ENCODE measurements at regions not wholly inside any gene's neighbourhood (a gene's known extent, or its start where the extent isn't known, plus 50 kb on each side); places are given as distances from the start of the nearest gene placed in this dataset.

- Histone ChIP-seq H2AK5ac (ENCODE audit: low read depth, low read length) (no peak overlapping the region), H2AFZ (ENCODE audit: low read length) (no peak overlapping the region), H3K27ac (ENCODE audit: low read depth, low read length) (no peak overlapping the region), H2BK5ac (ENCODE audit: low read depth, low read length) (no peak overlapping the region), H3K4me1 (replicated peaks in 1 of 4; ENCODE audit: control insufficient read depth in 3 of 4, insufficient read depth in 4 of 4, low read length in 3 of 4) (no peaks in the 10 kb centered on the region), H3K27me3 (replicated peaks in 1 of 4; ENCODE audit: control insufficient read depth in 3 of 4, extremely low read depth in 1 of 4, insufficient read depth in 3 of 4, low read length in 3 of 4) (no peaks in the 10 kb centered on the region), H4K8ac (ENCODE audit: extremely low read depth, insufficient read depth, low read length) (no peak overlapping the region), H4K5ac (ENCODE audit: insufficient read length, low read depth, low read length) (no peak overlapping the region), H3K79me1 (ENCODE audit: low read depth, low read length) (no peaks in the 10 kb centered on the region), H3K9ac (replicated peaks in 1 of 4; ENCODE audit: extremely low read depth in 1 of 4, low read depth in 3 of 4, low read length in 3 of 4) (no peak overlapping the region), H2BK15ac (ENCODE audit: low read length) (no peak overlapping the region), H2BK120ac (replicated peaks; ENCODE audit: low read depth, low read length) (no peak overlapping the region), H3K56ac (replicated peaks; ENCODE audit: insufficient read length, low read depth, low read length) (no peak overlapping the region), H3K4ac (replicated peaks; ENCODE audit: insufficient read length, low read depth, low read length) (no peak overlapping the region), H2BK20ac (ENCODE audit: low read length) (no peak overlapping the region), H3K36me3 (ENCODE audit: control insufficient read depth in 2 of 4, insufficient read depth in 4 of 4, low read length in 3 of 4) (no peaks in the 10 kb centered on the region), H4K91ac (replicated peaks; ENCODE audit: insufficient read length, low read length) (no peak overlapping the region), H3K23ac (ENCODE audit: insufficient read length) (no peak overlapping the region), H3K79me2 (ENCODE audit: control insufficient read depth in 1 of 2, insufficient read depth in 2 of 2, low read length in 2 of 2) (no peaks in the 10 kb centered on the region), H3K4me3 (ENCODE audit: extremely low read depth in 1 of 4, insufficient read depth in 2 of 4, low read depth in 3 of 4, low read length in 4 of 4) (no peak overlapping the region), H3K14ac (ENCODE audit: insufficient read length) (no peak overlapping the region), H3K4me2 (ENCODE audit: insufficient read depth in 1 of 2, low read depth in 2 of 2, low read length in 2 of 2) (no peak overlapping the region), H3K9me3 (ENCODE audit: insufficient read depth in 2 of 2, low read depth in 1 of 2, low read length in 1 of 2) (peaks cover 28 to 84% of the 10 kb centered on the region in 2 experiments; a peak in 3 of 4 replicates), H3K18ac (ENCODE audit: extremely low read depth, low read length) (no peak overlapping the region), H3K23me2 (ENCODE audit: low read depth, low read length) (no peaks in the 10 kb centered on the region), H2BK12ac (ENCODE audit: low read depth, low read length) (no peak overlapping the region), H4K20me1 (replicated peaks in 1 of 2; ENCODE audit: control insufficient read depth in 1 of 2, insufficient read depth in 2 of 2, low read length in 2 of 2) (no peaks in the 10 kb centered on the region)
- CTCF ChIA-PET (ENCODE audit: partially characterized antibody): no interaction called here
- DNase-seq (ENCODE audit: low read depth in 1 of 2, low spot score in 2 of 2): no peak
- TF ChIP-seq SIN3A (conservative IDR thresholded peaks at IDR 0.05 in 1 of 2, IDR thresholded peaks at IDR 0.05 in 1 of 2; ENCODE audit: low read depth in 1 of 2, low read length in 2 of 2) (no peak), JUN (IDR thresholded peaks at IDR 0.05; ENCODE audit: low read depth, low read length) (no peak), KDM5A (IDR thresholded peaks at IDR 0.05; ENCODE audit: low read length) (no peak), EZH2 (IDR thresholded peaks at IDR 0.05; ENCODE audit: low read depth, low read length, severe bottlenecking) (no peak), RAD21 (IDR thresholded peaks at IDR 0.05 in 1 of 2, conservative IDR thresholded peaks at IDR 0.05 in 1 of 2; ENCODE audit: low read depth in 2 of 2, low read length in 2 of 2) (no peak), RBBP5 (IDR thresholded peaks at IDR 0.05; ENCODE audit: borderline replicate concordance, low read depth, low read length) (no peak), EP300 (IDR thresholded peaks at IDR 0.05; ENCODE audit: borderline replicate concordance in 1 of 2, low read depth in 2 of 2, low read length in 2 of 2) (no peak), TBP (IDR thresholded peaks at IDR 0.05; ENCODE audit: low read depth, low read length) (no peak), BCL11A (IDR thresholded peaks at IDR 0.05; ENCODE audit: low read depth in 2 of 2, low read length in 2 of 2) (no peak)
- TF ChIP-seq, protein P1, sequence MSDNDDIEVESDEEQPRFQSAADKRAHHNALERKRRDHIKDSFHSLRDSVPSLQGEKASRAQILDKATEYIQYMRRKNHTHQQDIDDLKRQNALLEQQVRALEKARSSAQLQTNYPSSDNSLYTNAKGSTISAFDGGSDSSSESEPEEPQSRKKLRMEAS (IDR thresholded peaks at IDR 0.05): no peak
- no CpG with 5 or more reads among the region's 10 CpGs for WGBS, 2 experiments (ENCODE audit: extremely low coverage in 1 of 2, insufficient coverage in 1 of 2, insufficient read length in 1 of 2, insufficient replicate concordance in 2 of 2, low coverage in 1 of 2, low lambda C conversion rate in 2 of 2, missing lambda C conversion rate in 1 of 2)
- FAIRE-seq: no peak
- POLR2A ChIA-PET (ENCODE audit: partially characterized antibody): no interaction called here
Observed at GRCh38 chr14:105627701-105628100, 101.3 kb downstream of the TMEM121 start.

Data from H1 (cell line).